ENCODE measurements at regions not wholly inside any gene's neighbourhood (a gene's known extent, or its start where the extent isn't known, plus 50 kb on each side); places are given as distances from the start of the nearest gene placed in this dataset.
"Not testable (repeated sequence)": the region's sequence is repeated elsewhere in the genome, so short reads cannot be mapped to it uniquely, and the experiment has no call there.

DNA sequence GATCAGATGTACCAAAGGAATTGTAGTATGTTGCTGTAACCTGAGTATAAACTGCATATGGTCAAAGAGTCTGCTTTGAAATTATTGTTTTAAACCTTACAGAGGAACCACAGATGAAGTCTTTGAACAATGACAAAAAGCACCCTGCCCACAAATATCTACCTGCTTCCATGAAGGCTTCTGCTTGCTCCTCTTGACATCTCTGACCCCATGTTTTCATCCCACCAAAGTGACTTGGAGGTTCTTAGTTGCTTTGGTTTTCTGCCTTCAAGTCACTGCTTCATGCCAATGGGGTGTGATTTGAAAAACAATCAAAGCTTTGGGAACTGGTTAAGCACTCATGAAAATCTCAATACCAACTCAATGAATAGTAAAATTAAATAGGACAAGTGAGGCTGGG lies 194.6 kb upstream of the ACTBL2 start:
- DNase-seq (ENCODE audit: low spot score): no peak

GRCh38 chr5:57676222-57677098 lies 193.8 kb upstream of the ACTBL2 start:
- DNase-seq (ENCODE audit: low spot score): no peak

- no peak for DNase-seq (ENCODE audit: low spot score)
Observed at GRCh38 chr5:57675236-57675635, 192.6 kb upstream of the ACTBL2 start.

DNA sequence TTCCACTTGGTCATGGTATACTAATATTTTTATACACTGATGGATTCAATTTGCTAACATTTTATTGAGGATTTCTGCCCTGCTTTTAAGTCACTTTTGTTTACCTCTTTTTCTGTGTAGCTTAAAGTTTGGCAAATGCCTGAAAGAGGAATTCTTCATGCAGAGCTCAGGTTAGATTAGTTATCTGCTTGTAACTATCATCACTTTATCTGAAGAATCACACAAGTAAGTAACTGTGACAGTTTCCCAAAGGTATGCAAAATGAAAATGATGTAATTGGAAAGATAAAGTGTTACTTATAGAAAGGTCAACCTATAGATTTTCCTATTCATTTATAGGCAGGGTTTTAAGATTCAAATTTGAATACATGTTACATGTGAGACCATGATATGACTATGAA lies 188.8 kb upstream of the ACTBL2 start:
- DNase-seq (ENCODE audit: low spot score): no peak

- no peak for DNase-seq (ENCODE audit: low spot score)
Observed at GRCh38 chr5:57666582-57666981, 184.0 kb upstream of the ACTBL2 start.

GRCh38 chr5:57665146-57665936 lies 182.7 kb upstream of the ACTBL2 start:
- DNase-seq (ENCODE audit: low spot score): no peak

DNA sequence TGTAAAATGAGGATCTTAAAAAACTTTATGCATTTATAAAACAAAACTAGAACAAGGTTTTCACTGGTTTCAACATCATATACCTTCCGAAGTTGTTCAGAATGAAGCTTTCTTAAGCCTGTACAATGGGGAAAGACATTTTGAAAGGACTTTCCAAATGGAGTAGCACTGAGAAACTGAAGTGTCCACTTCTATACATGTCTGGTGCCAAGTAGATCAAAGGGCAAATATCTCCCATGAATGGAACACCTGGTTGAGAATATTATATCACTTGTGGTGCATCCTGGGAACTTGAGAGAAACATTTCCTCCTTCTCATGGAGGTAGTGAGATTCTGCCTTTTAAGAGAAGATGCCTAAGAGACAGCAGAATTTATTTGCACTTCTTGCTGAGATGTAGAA lies 182.1 kb upstream of the ACTBL2 start:
- no peak for DNase-seq (ENCODE audit: low spot score)

DNA sequence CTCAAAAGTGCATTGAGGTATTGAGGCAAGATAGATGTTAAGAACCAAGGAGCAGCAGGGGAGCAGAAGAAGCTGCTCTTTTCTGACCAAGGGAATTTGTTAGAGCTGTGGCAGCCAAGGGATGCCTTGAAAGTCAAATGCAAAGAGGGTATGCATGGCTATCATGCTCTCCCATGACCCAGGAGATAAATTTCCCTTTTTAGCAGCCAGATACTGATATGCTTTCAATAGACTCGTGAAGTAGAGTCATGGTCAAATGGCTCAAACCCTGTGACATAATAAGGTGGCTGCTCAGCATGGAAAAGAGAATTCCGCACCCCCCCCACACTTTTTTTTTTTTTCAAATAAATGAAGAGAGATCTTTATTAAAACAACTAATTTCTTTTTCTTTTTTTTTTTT lies 180.9 kb upstream of the ACTBL2 start:
- DNase-seq (ENCODE audit: low spot score): no peak

DNA sequence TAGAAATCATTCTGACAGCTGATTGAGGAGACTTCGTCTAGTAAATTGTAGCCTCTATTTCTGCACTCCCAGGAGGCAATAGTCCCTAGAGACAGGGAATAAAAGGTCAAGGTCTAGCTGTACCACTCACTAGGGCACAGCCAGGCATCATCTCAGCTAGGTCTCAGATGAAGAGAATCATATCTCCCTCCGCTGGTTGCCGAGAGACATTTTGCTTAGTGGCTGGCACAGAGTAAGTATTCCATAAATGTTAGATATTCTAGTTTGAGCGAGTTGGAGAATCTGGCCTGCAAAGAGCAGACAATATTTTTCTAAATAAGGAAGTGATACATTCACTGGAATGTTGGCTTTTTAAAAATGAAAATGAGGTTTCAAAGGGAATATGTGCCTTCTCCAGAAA lies 180.4 kb upstream of the ACTBL2 start:
- no peak for DNase-seq (ENCODE audit: low spot score)

DNA sequence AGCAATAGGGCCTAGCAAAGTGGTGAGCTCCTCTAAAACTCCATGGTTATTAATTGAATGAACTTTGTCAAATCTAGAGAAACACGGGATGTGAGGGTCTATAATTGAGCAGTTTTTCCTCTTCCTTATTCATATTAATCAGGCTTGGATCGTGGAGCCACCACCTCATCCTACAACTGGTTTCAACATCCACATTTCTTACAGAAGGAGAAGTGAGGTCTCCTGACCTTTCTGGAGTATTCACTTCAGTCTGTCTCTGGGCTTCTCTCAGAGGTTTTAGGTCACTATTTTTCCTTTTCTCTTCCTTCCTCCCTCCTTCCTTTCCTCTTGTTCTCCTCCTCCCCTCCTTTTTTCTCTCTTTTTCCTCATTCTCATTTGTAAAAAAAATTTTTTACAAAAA lies 177.3 kb upstream of the ACTBL2 start:
- DNase-seq (ENCODE audit: low spot score): no peak

DNA sequence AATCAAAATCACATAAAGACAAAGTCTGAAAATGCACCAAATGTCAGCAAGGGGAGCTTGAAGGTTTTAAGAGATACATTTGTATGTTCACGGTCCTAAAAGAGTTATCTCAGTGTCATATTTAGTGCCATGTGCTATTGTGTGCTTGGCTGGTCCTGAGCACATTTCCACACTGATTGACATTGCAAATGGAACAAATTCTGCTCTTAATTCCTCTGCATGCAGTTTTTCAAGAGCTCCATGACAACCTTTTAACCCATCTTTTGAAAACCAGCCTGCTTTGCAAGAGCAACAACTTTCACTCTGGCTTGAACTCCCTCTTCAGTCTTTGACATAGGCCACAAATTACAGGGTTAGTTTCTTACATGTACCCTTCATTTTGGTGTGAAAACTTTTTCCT lies 175.4 kb upstream of the ACTBL2 start:
- no peak for DNase-seq (ENCODE audit: low spot score)

GRCh38 chr5:57655228-57655627 lies 172.6 kb upstream of the ACTBL2 start:
- DNase-seq (ENCODE audit: low spot score): no peak

DNA sequence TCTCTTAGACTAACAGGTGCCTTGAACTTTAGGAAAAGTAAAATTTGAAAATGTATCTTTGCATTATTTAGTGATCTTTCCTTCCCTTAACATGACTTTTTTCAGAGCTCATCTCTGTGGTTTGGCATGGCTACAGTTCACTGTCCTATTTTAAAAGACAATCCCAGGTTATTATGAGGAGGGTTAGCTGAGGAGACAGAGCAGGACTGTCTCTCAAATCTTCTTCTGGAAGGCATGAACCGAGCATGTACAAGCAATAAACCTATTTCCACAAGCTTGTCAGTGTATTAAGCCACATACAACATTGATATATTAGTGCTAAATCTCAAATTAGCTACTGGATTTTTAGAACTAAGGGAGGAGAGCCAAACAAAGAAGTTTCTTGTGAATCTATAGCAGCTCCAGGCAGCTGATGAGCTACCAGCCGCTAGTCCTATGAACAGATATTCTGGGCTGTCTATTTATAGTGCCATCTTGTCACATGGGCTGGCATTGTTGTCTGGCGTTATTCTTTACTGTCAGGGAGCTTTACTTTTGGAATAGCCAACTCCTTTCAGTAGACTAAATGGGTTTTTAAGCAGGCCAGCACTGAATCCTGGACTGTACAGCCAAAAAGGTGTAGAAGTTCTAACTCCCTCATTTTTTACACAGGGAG lies 171.2 kb upstream of the ACTBL2 start:
- DNase-seq (ENCODE audit: low spot score): no peak

- DNase-seq (ENCODE audit: low spot score): no peak
Observed at GRCh38 chr5:57651127-57651526, 168.5 kb upstream of the ACTBL2 start.

- peak; percentile 35 for DNase-seq (ENCODE audit: low spot score)
Observed at GRCh38 chr5:57650360-57651069, 167.9 kb upstream of the ACTBL2 start.

GRCh38 chr5:57642698-57643097 lies 160.1 kb upstream of the ACTBL2 start:
- DNase-seq (ENCODE audit: low spot score): no peak

GRCh38 chr5:57642066-57642465 lies 159.5 kb upstream of the ACTBL2 start:
- no peak for DNase-seq (ENCODE audit: low spot score)

DNA sequence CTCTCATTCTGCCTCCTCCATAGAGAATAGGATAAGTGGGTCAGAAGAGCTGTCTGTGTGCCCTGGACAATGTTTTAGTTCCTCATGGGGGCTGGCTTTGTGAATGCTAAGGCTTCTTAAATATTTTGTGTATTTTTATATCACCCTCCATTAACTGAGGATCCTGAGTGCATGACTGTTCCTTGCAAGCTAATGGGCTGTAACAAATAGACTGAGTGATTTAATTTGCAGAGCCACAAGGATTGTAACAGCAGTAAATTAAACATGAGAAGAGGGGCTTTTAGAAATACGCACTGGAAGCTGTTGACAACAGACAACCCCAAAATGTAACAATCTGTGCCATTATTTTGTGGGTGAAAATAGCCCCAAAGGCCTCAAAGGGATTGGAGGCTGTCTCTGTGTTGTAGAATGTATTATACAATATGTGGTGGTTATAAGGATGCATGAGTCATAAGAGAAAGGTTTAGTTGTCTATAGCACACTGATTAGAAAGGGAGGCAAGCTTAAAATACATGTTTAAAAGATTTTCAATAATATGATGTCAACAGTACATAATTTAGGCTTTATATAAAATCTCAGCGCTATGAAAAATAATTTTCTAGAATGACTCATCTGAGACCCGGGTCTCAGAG lies 152.7 kb upstream of the ACTBL2 start:
- DNase-seq (ENCODE audit: low spot score): no peak

DNA sequence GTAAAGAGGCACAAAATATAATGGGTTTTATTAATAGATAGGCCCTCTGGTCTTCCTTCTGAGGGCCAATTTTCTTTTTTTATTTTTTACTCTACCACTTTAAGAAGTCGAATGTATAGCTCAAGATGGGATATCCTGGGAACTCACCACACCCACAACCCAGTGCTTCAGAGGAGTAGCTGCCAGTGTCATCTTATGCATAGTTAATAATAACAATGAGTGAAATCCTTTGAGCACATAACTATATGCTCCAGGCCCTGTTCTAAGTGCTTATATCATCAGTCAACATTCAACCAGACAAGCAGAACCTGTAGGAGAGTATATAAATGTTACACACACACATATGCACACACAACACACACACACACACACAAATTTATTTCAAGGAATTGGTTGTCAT lies 150.3 kb upstream of the ACTBL2 start:
- DNase-seq (ENCODE audit: low spot score): no peak

- DNase-seq (ENCODE audit: low spot score): not testable (repeated sequence)
Observed at GRCh38 chr5:57631139-57631538, 148.5 kb upstream of the ACTBL2 start.

GRCh38 chr5:57627661-57628060 lies 145.1 kb upstream of the ACTBL2 start:
- DNase-seq (ENCODE audit: low spot score): no peak

GRCh38 chr5:57626703-57627102 lies 144.1 kb upstream of the ACTBL2 start:
- DNase-seq (ENCODE audit: low spot score): no peak
